ENCODE measurements at regions not wholly inside any gene's neighbourhood (a gene's known extent, or its start where the extent isn't known, plus 50 kb on each side); places are given as distances from the start of the nearest gene placed in this dataset.

GRCh38 chr5:155957884-155958283 is 369.1 kb upstream of the SGCD start:
- peaks cover 8% of the 10 kb centered on the region for H3K9me1 ChIP-seq (ENCODE audit: insufficient read depth, low read length)
- H2AK5ac ChIP-seq (ENCODE audit: low read depth, low read length) = peak overlapping the region; percentile 78
- H3K4me3 ChIP-seq (ENCODE audit: insufficient read depth, low read depth, low read length) = no peak overlapping the region
- no CpG with 5 or more reads among the region's 3 CpGs for WGBS, 2 experiments (ENCODE audit: extremely low coverage in 2 of 2, insufficient read length in 1 of 2)
- no peak for DNase-seq
- in situ Hi-C loops (cut with MboI; ENCODE audit: low sequenced_read_pairs) = loop anchor here (10.0 kb wide), 1 partner anchor 367 kb away; the partner anchor contains the start of gene SGCD
- peak overlapping the region; percentile 92 for H2BK20ac ChIP-seq (ENCODE audit: low read depth, low read length)
- H2AK9ac ChIP-seq (replicated peaks; ENCODE audit: low read depth, low read length, poor library complexity) = no peak overlapping the region
- H3K27me3 ChIP-seq (ENCODE audit: control insufficient read depth, insufficient read depth, low read length) = no peaks in the 10 kb centered on the region
- H3K27ac ChIP-seq (ENCODE audit: insufficient read depth, low read length) = no peak overlapping the region
- no peak overlapping the region for H3K9ac ChIP-seq (ENCODE audit: low read depth, low read length)
- peak overlapping the region; percentile 78 for H3K4ac ChIP-seq (ENCODE audit: low read depth, low read length)
- TF ChIP-seq CHD1 (IDR thresholded peaks at IDR 0.05; ENCODE audit: low read depth, low read length) (no peak), SMC3 (IDR thresholded peaks at IDR 0.05; ENCODE audit: low read depth, low read length) (no peak), RCOR1 (IDR thresholded peaks at IDR 0.05; ENCODE audit: insufficient replicate concordance, low read length) (no peak), POLR2A (IDR thresholded peaks at IDR 0.05; ENCODE audit: low read depth, low read length) (no peak), CEBPB (IDR thresholded peaks at IDR 0.05; ENCODE audit: low read depth, low read length) (no peak), USF2 (IDR thresholded peaks at IDR 0.05; ENCODE audit: low read depth, low read length) (no peak), FOS (IDR thresholded peaks at IDR 0.05; ENCODE audit: low read depth, low read length) (no peak), NFE2L2 (IDR thresholded peaks at IDR 0.05; ENCODE audit: low read depth, low read length) (no peak), ELK1 (IDR thresholded peaks at IDR 0.05; ENCODE audit: borderline replicate concordance, low read depth, low read length) (no peak), RFX5 (IDR thresholded peaks at IDR 0.05; ENCODE audit: low read depth, low read length) (no peak), MXI1 (IDR thresholded peaks at IDR 0.05; ENCODE audit: borderline replicate concordance, low read depth, low read length) (no peak)
- dilution Hi-C loops (cut with HindIII; ENCODE audit: low sequenced_read_pairs, unreplicated experiment) = no loop called here
- H2BK5ac ChIP-seq (ENCODE audit: low read depth, low read length, poor library complexity, severe bottlenecking) = no peak overlapping the region
- H4K8ac ChIP-seq (ENCODE audit: low read depth in 2 of 2, low read length in 2 of 2) = no peak overlapping the region
- H3K4me2 ChIP-seq (ENCODE audit: low read depth, low read length) = no peak overlapping the region
- ChIA-PET POLR2A (ENCODE audit: unreplicated experiment) (no interaction called here), CTCF (no interaction called here)
- H3K4me1 ChIP-seq (ENCODE audit: control insufficient read depth, insufficient read depth, low read length) = peaks cover 8% of the 10 kb centered on the region; the same call in 1 of the 2 replicates
- H3K56ac ChIP-seq (ENCODE audit: extremely low read depth, insufficient read depth, low read length) = no peak overlapping the region
- no peaks in the 10 kb centered on the region for H3K79me1 ChIP-seq (ENCODE audit: low read depth in 1 of 2, low read length in 2 of 2)
- intact Hi-C loops (cut with micrococcal nuclease) = loop anchor here (5.0 kb wide), 1 partner anchor 164 kb away; no protein-coding TSS in a partner anchor
- peak overlapping the region; percentile 70; the same call in 1 of the 2 replicates for H3K18ac ChIP-seq (ENCODE audit: low read depth, low read length)
- peak overlapping the region; percentile 82; the same call in 2 of the 3 replicates for H2BK15ac ChIP-seq (ENCODE audit: low read depth, low read length)
- H2AFZ ChIP-seq (replicated peaks; ENCODE audit: low read length, poor library complexity) = no peak overlapping the region
- BruUV-seq (replicated peaks) = no TSS peak
- H2BK120ac ChIP-seq (ENCODE audit: low read depth, low read length) = peak overlapping the region; percentile 93
- no peak overlapping the region for H3K23ac ChIP-seq (ENCODE audit: low read depth, low read length)
- no peaks in the 10 kb centered on the region for H3K9me3 ChIP-seq (ENCODE audit: control insufficient read depth, insufficient read depth, low read length)
- peak overlapping the region; percentile 96 for H4K91ac ChIP-seq (ENCODE audit: insufficient read depth, low read depth, low read length)
- H4K20me1 ChIP-seq (ENCODE audit: insufficient read depth, low read length) = no peaks in the 10 kb centered on the region
- H3K14ac ChIP-seq (replicated peaks; ENCODE audit: low read depth, low read length) = no peak overlapping the region
- no peak overlapping the region for H4K5ac ChIP-seq (ENCODE audit: low read depth, low read length)
- no peak for ATAC-seq (ENCODE audit: low read depth)
- no peaks in the 10 kb centered on the region for H3K36me3 ChIP-seq (ENCODE audit: control insufficient read depth, insufficient read depth, low read length)
